Globus pallidus (tissue), 1 donor: ENCODE measurements at regions not wholly inside any gene's neighbourhood (a gene's known extent, or its start where the extent isn't known, plus 50 kb on each side); places are given as distances from the start of the nearest gene placed in this dataset.

ENCODE experiments used
- DNase-seq: peaks from one replicate; pipeline ENCODE4 v3.0.0-alpha.2; 2015; ENCODE audit warnings: low spot score

DNA sequence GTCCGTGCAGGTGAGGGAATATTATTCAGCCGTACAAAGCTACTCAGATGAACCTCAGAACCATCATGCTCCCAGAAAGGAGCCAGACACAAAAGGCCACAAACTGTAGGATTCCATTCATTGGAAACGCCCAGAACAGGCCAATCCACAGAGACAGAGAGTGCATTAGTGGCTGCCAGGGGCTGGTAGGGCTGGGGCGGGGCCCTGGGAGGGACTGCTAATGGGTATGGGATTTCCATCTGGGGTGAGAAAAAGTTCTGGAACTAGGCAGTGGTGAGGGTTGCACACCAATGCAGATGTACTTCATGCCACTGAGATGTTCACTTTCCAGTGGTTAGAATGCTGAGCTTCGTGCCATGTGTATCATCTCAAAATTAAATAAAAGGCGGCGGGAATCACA is 101.1 kb downstream of the RFLNA start:
- peak; percentile 67 for DNase-seq

DNA sequence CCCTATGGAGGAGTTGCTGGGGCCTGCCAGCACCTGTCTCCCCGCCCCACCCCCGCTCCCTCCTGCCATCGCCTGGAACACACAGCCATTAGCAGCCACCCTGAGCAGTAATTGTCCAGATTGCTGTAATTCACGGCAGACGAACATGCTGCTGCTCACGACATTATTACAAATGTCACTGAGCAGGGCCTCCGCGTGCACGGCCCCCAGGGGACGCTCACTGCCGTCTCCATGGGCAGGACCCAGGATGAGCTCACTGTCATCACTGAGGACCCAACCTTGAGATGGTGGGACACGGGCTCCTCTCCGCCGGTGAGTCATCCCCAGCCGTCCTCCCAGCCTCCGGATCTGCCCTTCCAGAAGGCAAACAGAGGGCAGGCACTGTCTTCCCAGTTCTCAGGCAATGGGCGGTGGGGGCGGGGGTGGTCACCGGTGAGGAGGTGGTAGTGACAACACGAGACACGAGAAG is 100.4 kb downstream of the RFLNA start:
- no peak for DNase-seq

GRCh38 chr12:124394462-124395128 is 99.7 kb downstream of the RFLNA start:
- no peak for DNase-seq

DNA sequence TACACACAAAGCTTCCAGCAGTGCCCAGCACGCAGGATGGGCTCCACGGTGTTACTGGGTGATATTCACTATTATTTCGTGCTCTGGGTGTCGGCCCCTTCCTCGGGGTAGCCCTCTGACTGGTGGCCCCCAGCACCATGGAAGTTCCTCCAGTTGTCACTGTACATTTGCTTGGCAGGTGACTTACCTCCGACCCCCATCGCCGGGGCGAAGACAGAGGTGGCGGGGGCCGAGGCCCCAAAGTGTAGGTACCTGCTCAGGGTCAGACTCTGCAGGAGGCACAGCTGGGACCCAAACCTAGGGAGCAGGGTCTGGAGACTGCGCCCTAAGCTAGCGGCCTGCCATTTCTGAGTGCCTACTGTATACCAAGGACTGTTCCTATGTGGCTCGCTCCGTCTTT is 98.9 kb downstream of the RFLNA start:
- no peak for DNase-seq

- no peak for DNase-seq
Measured at GRCh38 chr12:124393414-124393790, 98.5 kb downstream of the RFLNA start.

- DNase-seq = peak; percentile 84
Measured at GRCh38 chr12:124392667-124393413, 97.9 kb downstream of the RFLNA start.

- DNase-seq = peak; percentile 33
Measured at GRCh38 chr12:124392271-124392666, 97.4 kb downstream of the RFLNA start.

GRCh38 chr12:124391340-124392261 is 96.7 kb downstream of the RFLNA start:
- peak; percentile 48 for DNase-seq

- peak; percentile 50 for DNase-seq
Measured at GRCh38 chr12:124390442-124391097, 95.7 kb downstream of the RFLNA start.

DNA sequence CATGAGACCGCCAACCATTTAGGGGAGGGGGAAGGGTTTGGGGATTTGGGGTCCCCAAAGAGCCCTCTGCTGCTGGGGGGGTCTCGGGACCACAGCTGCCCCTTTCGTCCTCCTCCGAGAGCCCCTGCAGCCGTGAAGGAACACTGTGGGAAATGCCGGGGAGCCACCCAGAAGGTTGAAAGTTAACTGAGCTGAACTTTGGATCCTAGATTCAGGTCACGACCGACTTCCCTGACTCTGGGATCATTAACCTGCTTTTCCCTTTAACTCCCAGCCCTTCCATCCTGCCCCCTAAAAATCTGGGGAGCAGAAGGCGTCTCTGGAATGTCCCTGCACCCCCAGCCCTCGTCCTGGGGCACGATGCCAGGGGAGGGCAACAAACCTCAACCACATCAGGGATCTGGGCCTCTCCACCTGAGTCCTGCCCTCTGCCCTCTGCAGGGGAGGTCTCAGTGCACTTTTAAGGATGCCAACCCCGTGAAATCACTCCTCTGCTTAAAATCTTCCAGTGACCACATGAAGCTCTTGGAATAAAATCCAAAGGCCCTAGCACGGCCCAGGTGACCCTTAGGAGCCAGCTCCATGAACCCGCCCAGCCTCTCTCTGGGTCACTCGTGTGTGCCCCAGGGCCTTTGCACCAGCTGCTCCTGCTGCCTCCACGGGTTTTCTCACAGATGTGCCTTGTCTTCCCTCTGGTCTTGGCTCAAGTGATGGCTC is 95.0 kb downstream of the RFLNA start:
- no peak for DNase-seq

DNA sequence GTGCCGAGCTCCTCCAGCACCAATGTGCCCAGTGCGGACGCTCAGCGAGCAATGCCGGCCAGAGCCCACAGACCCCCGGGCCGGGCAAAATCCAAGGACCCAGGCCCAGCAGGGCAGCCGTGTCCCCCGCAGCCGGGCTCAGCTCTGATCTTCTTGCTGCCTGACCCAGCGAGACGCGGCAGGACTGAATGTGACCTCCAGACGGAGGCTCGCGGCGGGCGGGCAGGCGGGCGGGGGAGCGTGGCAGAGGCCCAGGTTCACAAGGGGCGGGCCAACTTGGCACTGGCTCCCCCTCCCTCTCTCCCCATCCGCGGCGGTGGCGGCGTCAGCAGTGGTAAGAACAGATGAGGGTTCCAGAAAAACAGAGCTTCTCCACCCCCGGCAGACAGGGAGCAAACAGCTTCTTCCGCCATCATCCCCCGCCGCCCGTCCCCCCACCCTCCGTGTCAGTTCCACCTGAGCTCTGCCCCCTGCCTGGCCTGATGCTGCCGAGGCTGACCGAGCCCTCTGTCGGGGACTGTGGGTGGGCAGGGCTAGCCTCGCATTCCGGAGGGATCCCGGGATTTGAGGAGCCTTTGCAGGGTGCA is 94.3 kb downstream of the RFLNA start:
- peak; percentile 86 for DNase-seq

DNA sequence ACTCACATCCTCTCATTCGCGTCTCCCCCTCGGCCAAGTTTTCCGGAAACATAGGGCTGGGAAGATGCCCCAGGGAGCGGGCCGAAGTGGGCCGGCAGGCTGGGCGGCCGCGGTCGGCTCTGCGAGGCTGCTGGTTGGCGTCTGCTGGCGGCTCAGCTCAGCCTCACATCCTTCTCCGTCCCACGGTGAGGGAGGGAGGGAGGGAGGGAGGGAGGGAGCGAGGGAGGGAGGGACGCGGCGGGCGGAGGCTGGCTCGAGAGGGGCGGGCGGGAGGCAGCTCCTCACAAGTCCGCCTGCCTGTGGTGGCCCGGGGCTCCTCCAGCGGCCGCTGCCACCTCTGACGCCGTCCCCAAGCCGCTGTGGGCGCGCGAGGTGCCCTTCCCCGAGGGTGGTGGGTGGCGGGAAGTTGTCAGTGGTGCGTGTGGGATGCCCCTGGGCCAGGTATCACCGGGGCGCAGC is 93.8 kb downstream of the RFLNA start:
- peak; percentile 89 for DNase-seq

DNA sequence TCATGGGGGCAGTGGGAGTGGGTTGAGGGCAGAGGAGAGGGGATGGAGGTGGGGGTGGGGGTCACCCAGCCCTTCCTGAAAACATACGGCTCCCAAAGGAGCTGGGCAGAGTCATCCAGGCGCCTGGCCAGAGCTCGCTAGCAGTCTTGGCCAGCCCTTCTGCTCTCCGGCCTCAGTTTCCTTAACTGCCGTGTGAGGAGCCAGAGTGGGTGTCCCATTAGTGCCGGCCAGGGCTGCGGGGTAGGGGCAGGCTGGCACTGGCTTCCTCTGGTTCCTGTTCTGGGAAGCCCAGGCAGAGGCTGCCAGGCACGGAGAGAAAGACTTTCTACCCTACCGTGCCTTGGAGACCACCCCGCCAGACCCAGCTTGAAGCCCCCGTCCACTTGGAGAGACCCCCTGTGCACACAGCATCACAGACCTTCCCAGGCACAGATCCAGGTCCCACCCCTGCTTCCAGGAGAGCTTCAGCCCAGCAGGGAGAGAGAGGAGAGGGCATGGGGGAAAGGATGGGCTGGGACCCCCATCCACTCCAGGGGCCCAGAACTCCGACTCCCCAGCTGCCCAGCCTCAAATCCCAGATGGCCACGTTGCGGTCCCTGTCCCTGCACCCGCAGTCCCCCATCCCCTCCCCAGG is 93.3 kb downstream of the RFLNA start:
- no peak for DNase-seq

- DNase-seq = no peak
Measured at GRCh38 chr12:124387528-124387911, 92.6 kb downstream of the RFLNA start.

- DNase-seq = no peak
Measured at GRCh38 chr12:124386661-124387527, 92.0 kb downstream of the RFLNA start.

- DNase-seq = no peak
Measured at GRCh38 chr12:124386059-124386458, 91.2 kb downstream of the RFLNA start.

GRCh38 chr12:124385219-124385969 is 90.5 kb downstream of the RFLNA start:
- no peak for DNase-seq

- DNase-seq = no peak
Measured at GRCh38 chr12:124384299-124384894, 89.5 kb downstream of the RFLNA start.
